SK-N-SH (cell line): ENCODE measurements at regions not wholly inside any gene's neighbourhood (a gene's known extent, or its start where the extent isn't known, plus 50 kb on each side); places are given as distances from the start of the nearest gene placed in this dataset.

ENCODE experiments used
- CTCF ChIA-PET: fragments of 300-600, 350-600 bp; formaldehyde crosslinking; extraction: SDS; loops from one replicate; lab custom pipeline; 2021; lab: Yijun Ruan, JAX
- POLR2A ChIA-PET: fragments of 350-600 bp; sonication (Branson Sonifier 250); formaldehyde crosslinking; extraction: SDS; loops from one replicate; lab custom pipeline; 2020; ENCODE audit warnings: antibody characterized with exemption, inconsistent platforms; lab: Yijun Ruan, JAX
- DNase-seq: peaks from one replicate; pipeline ENCODE4 v3.0.0; 2012
- H2AFZ ChIP-seq: fragments of 200-600 bp; sonication (generic); 2 replicates; pipeline ENCODE4 v1.8.1; 2016; ENCODE audit warnings: antibody characterized with exemption, mild to moderate bottlenecking, low read depth
- H3F3A ChIP-seq: fragments of 200-600 bp; sonication (generic); replicated peaks from 2 replicates; pipeline ENCODE3; 2016; ENCODE audit warnings: antibody characterized with exemption, mild to moderate bottlenecking; ENCODE audit not compliant: insufficient read depth
- H3K27ac ChIP-seq, 2 experiments: fragments of 200-500 bp in 1 of 2; fragments of 200-600 bp in 1 of 2; sonication (Bioruptor generic) in 1 of 2; sonication (generic), shearing (Covaris generic) in 1 of 2; 2 replicates each; pipeline versions ENCODE4 v1.5.1 to v1.6.1; 2014 to 2016; ENCODE audit warnings: low read depth in 2 of 2, inconsistent platforms in 1 of 2, low read length in 1 of 2, mild to moderate bottlenecking in 1 of 2, mixed read lengths in 1 of 2
- H3K27me3 ChIP-seq: fragments of 200-600 bp; sonication (generic), shearing (Covaris generic); 2 replicates; pipeline ENCODE4 v1.6.1; 2016; ENCODE audit warnings: mixed run types; ENCODE audit not compliant: insufficient read depth
- H3K36me3 ChIP-seq, 2 experiments: fragments of 200-500 bp in 1 of 2; fragments of 200-600 bp in 1 of 2; sonication (Bioruptor generic) in 1 of 2; sonication (generic) in 1 of 2; replicated peaks in 1 of 2; 2 replicates each; pipeline versions ENCODE3 to v1.5.1; 2014 to 2016; ENCODE audit warnings: low read length in 1 of 2, mild to moderate bottlenecking in 1 of 2; ENCODE audit not compliant: insufficient read depth in 2 of 2, control insufficient read depth in 1 of 2
- H3K4me1 ChIP-seq, 2 experiments: fragments of 200-500 bp in 1 of 2; fragments of 200-600 bp in 1 of 2; sonication (Bioruptor generic) in 1 of 2; sonication (generic), shearing (Covaris generic) in 1 of 2; 2 replicates each; pipeline versions ENCODE4 v1.5.1 to v1.6.1; 2014 to 2016; ENCODE audit warnings: low read depth in 1 of 2, low read length in 1 of 2, mixed run types in 1 of 2; ENCODE audit not compliant: insufficient read depth in 2 of 2, control insufficient read depth in 1 of 2
- H3K4me2 ChIP-seq: fragments of 200-600 bp; sonication (generic), shearing (Covaris generic); 2 replicates; pipeline ENCODE4 v1.6.1; 2017; ENCODE audit warnings: mixed run types
- H3K4me3 ChIP-seq, 2 experiments: fragments of 200-500 bp in 1 of 2; fragments of 200-600 bp in 1 of 2; sonication (Bioruptor generic) in 1 of 2; sonication (generic), shearing (Covaris generic) in 1 of 2; 2 replicates each; pipeline versions ENCODE4 v1.5.1 to v1.8.1; 2014 to 2016; ENCODE audit warnings: low read depth in 2 of 2, inconsistent platforms in 1 of 2, low read length in 1 of 2, mild to moderate bottlenecking in 1 of 2, mixed read lengths in 1 of 2, moderate library complexity in 1 of 2
- H3K79me2 ChIP-seq: fragments of 200-600 bp; sonication (generic); 2 replicates; pipeline ENCODE4 v1.8.1; 2017; ENCODE audit warnings: mild to moderate bottlenecking; ENCODE audit not compliant: insufficient read depth
- H3K9ac ChIP-seq: fragments of 200-600 bp; sonication (generic); 2 replicates; pipeline ENCODE4 v1.6.1; 2017; ENCODE audit warnings: mixed run types
- H3K9me2 ChIP-seq: fragments of 200-600 bp; sonication (generic); 2 replicates; pipeline ENCODE4 v1.6.1; 2017; ENCODE audit warnings: mixed run types
- H3K9me3 ChIP-seq: fragments of 200-600 bp; sonication (generic); 2 replicates; pipeline ENCODE4 v1.6.1; 2017; ENCODE audit warnings: mixed run types, mild to moderate bottlenecking, moderate library complexity
- H4K20me1 ChIP-seq: fragments of 200-600 bp; sonication (generic); 2 replicates; pipeline ENCODE4 v1.6.1; 2017; ENCODE audit warnings: mild to moderate bottlenecking, mixed run types; ENCODE audit not compliant: insufficient read depth
- CTCF ChIP-seq: fragments of 200-600 bp; sonication (generic); IDR thresholded peaks from 2 replicates; pipeline ENCODE4 v1.6.1; 2017; ENCODE audit warnings: antibody characterized with exemption, mild to moderate bottlenecking, moderate library complexity
- ELF1 ChIP-seq: IDR thresholded peaks from 2 replicates; pipeline ENCODE4 v1.4.0; 2012
- EP300 ChIP-seq, 2 experiments: IDR thresholded peaks; 2 replicates each; pipeline versions ENCODE4 v1.4.0 to v1.6.1; 2012; ENCODE audit warnings: borderline replicate concordance in 1 of 2, low read depth in 1 of 2, low read length in 1 of 2
- EZH2phosphoT487 ChIP-seq: fragments of 200-600 bp; sonication (generic); IDR thresholded peaks from 2 replicates; pipeline ENCODE4 v1.6.1; 2017; ENCODE audit warnings: low read depth, mixed run types, mild to moderate bottlenecking, antibody characterized with exemption, moderate library complexity, borderline replicate concordance
- FOXM1 ChIP-seq: IDR thresholded peaks from 2 replicates; pipeline ENCODE4 v1.4.0; 2012; ENCODE audit warnings: low read depth, mild to moderate bottlenecking
- GATA2 ChIP-seq: sonication (generic); formaldehyde crosslinking; IDR thresholded peaks from 2 replicates; pipeline ENCODE4 v1.5.0; 2020; ENCODE audit warnings: mild to moderate bottlenecking, missing genetic modification reagents
- MEF2A ChIP-seq: IDR thresholded peaks from 2 replicates; pipeline ENCODE4 v1.4.0; 2012; ENCODE audit warnings: low read depth, borderline replicate concordance
- MXI1 ChIP-seq: IDR thresholded peaks from 2 replicates; pipeline ENCODE4 v1.6.1; 2012; ENCODE audit warnings: mild to moderate bottlenecking, low read depth, low read length, improper control_type of control experiment
- POLR2AphosphoS5 ChIP-seq: IDR thresholded peaks from 2 replicates; pipeline ENCODE4 v1.6.1; 2012; ENCODE audit warnings: low read depth, low read length
- RCOR1 ChIP-seq: fragments of 150-350 bp; IDR thresholded peaks from 2 replicates; pipeline ENCODE4 v1.6.1; 2017; ENCODE audit warnings: antibody characterized with exemption, low read length
- RXRA ChIP-seq: IDR thresholded peaks from 2 replicates; pipeline ENCODE4 v1.4.0; 2012; ENCODE audit warnings: low read depth, mild to moderate bottlenecking, borderline replicate concordance
- SIN3A ChIP-seq: IDR thresholded peaks from 2 replicates; pipeline ENCODE4 v1.6.1; 2012; ENCODE audit warnings: low read depth, mild to moderate bottlenecking, low read length, moderate library complexity, borderline replicate concordance
- SMC3 ChIP-seq: IDR thresholded peaks from 2 replicates; pipeline ENCODE4 v1.6.1; 2012; ENCODE audit warnings: low read depth, low read length, improper control_type of control experiment
- TAF1 ChIP-seq: IDR thresholded peaks from 2 replicates; pipeline ENCODE4 v1.6.1; 2012; ENCODE audit warnings: low read depth, mild to moderate bottlenecking, low read length, moderate library complexity, borderline replicate concordance
- TCF12 ChIP-seq: IDR thresholded peaks from 2 replicates; pipeline ENCODE4 v1.4.0; 2012
- TEAD4 ChIP-seq: IDR thresholded peaks from 2 replicates; pipeline ENCODE4 v1.4.0; 2012; ENCODE audit warnings: mild to moderate bottlenecking, borderline replicate concordance; ENCODE audit not compliant: insufficient read depth
- WGBS: methylation state at CpG from one replicate; pipeline ENCODE4 v1.1.6; 2017; ENCODE audit warnings: low lambda C conversion rate; 5-methylcytosine and 5-hydroxymethylcytosine counted together
- TF ChIP-seq, protein P1 (sequence below): fragments of 150-350 bp; IDR thresholded peaks from 2 replicates; pipeline ENCODE4 v1.6.1; 2016; ENCODE audit warnings: mild to moderate bottlenecking, low read depth, low read length

DNA sequence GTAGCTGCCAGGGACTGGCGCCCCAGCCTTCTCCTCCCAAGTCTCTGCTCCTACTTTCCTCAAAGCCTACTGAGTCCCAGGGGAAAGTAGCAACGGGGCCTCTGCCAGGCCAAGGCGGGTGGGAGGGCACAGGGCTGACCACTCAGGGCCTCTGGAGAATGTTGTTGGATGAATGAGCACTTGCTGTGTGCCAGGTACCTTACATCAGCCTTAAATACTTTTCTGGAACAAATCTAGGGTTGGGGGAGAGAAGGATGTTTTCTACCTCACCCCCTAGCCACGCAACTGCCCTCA is 119.3 kb upstream of the ZBTB40 start:
- Histone ChIP-seq H3K27ac (no peak overlapping the region), H3K9me2 (no peaks in the 10 kb centered on the region), H2AFZ (no peak overlapping the region), H3K4me3 (no peak overlapping the region), H3K9ac (no peak overlapping the region), H4K20me1 (no peaks in the 10 kb centered on the region), H3K79me2 (no peaks in the 10 kb centered on the region), H3K9me3 (no peaks in the 10 kb centered on the region), H3K36me3 (no peaks in the 10 kb centered on the region), H3K4me1 (peaks cover 0 to 33% of the 10 kb centered on the region in 2 experiments; a peak in 2 of 4 replicates), H3F3A (no peaks in the 10 kb centered on the region), H3K27me3 (no peaks in the 10 kb centered on the region; the same call in 1 of the 2 replicates), H3K4me2 (no peak overlapping the region)
- DNase-seq, result no peak
- 71% methylated on average over 3 of the region's 4 CpGs for WGBS
- ChIA-PET POLR2A (no interaction called here), CTCF (interaction anchor here (0.5 to 1.4 kb wide), 2 partner anchors 201 to 403 kb away, joined by 3 to 5 read pairs; no protein-coding TSS in a partner anchor)
- TF ChIP-seq SMC3 (no peak), RCOR1 (no peak), RXRA (no peak), POLR2AphosphoS5 (no peak), TAF1 (no peak), MXI1 (no peak), FOXM1 (no peak), CTCF (no peak), MEF2A (no peak), TEAD4 (no peak), GATA2 (CRISPR knock-in tag) (no peak), EP300 (IDR thresholded peaks at IDR 0.05; ENCODE audit: borderline replicate concordance in 1 of 2, low read depth in 1 of 2, low read length in 1 of 2) (no peak), EZH2phosphoT487 (no peak), SIN3A (no peak), ELF1 (no peak), TCF12 (no peak)
- TF ChIP-seq, protein P1, sequence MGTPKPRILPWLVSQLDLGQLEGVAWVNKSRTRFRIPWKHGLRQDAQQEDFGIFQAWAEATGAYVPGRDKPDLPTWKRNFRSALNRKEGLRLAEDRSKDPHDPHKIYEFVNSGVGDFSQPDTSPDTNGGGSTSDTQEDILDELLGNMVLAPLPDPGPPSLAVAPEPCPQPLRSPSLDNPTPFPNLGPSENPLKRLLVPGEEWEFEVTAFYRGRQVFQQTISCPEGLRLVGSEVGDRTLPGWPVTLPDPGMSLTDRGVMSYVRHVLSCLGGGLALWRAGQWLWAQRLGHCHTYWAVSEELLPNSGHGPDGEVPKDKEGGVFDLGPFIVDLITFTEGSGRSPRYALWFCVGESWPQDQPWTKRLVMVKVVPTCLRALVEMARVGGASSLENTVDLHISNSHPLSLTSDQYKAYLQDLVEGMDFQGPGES, result no peak
